ENCODE measurements at regions not wholly inside any gene's neighbourhood (a gene's known extent, or its start where the extent isn't known, plus 50 kb on each side); places are given as distances from the start of the nearest gene placed in this dataset.

DNA sequence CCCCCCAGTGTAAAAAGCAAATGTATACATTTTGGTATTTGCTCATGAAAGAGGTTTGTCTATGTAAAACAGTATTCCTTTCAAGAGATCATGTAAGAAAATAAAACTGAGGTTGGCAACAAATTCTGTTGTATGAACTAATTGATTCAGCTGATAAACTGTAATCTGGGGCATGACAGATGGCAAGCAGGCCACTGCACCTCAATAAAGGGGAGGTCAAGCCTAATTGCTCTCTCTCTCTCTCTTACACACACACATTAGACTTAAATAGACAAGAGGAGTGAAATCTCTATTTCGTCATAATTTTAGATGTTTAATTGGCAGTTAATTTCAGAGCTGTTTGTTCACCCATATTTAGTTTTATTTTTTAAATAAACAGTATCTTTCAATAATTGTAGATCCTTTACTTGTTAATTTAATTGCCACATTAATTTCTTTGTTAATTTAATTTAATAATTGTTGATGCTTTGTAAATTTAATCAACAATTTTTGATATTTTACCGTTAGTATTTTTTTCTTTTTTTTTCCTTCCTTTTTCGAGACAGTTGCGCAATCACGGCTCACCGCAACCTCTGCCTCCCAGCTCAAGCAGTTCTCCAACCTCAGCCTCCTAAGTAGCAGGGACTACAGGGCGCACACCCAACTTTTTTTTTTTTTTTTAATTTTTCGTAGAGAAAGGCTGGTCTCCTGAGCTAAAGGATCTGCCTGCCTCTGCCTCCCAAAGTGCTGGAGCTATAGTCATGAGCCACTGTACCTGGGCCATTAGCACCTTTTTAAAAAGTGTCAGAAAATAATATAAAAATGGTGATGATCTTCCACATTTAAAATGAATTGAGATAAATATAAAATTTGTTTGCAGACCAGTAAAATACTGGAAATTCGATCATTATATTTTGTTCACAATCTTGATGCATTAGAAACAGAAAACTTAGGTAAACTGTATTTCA is 577.7 kb downstream of the SLC16A7 start:
- DNase-seq (ENCODE audit: low read depth in 1 of 2, low spot score in 2 of 2) (no peak), FAIRE-seq (no peak)
- H3K23ac ChIP-seq (ENCODE audit: insufficient read length), result no peak overlapping the region
- H4K8ac ChIP-seq (ENCODE audit: extremely low read depth, insufficient read depth, low read length), result no peak overlapping the region
- H3K9me3 ChIP-seq (ENCODE audit: insufficient read depth in 2 of 2, low read depth in 1 of 2, low read length in 1 of 2), result no peaks in the 10 kb centered on the region
- no peak overlapping the region for H2BK5ac ChIP-seq (ENCODE audit: low read depth, low read length)
- no peaks in the 10 kb centered on the region for H3K79me1 ChIP-seq (ENCODE audit: low read depth, low read length)
- no peaks in the 10 kb centered on the region for H3K27me3 ChIP-seq (replicated peaks in 1 of 4; ENCODE audit: control insufficient read depth in 3 of 4, extremely low read depth in 1 of 4, insufficient read depth in 3 of 4, low read length in 3 of 4)
- H3K27ac ChIP-seq (ENCODE audit: low read depth, low read length), result no peak overlapping the region
- no peak overlapping the region for H4K5ac ChIP-seq (ENCODE audit: insufficient read length, low read depth, low read length)
- H4K91ac ChIP-seq (replicated peaks; ENCODE audit: insufficient read length, low read length), result no peak overlapping the region
- H3K4ac ChIP-seq (replicated peaks; ENCODE audit: insufficient read length, low read depth, low read length), result no peak overlapping the region
- CTCF ChIA-PET (ENCODE audit: partially characterized antibody), result interaction anchor here (0.7 kb wide), 1 partner anchor 13 kb away, joined by 4 read pairs; no protein-coding TSS in a partner anchor
- POLR2A ChIA-PET (ENCODE audit: partially characterized antibody), result no interaction called here
- WGBS, 2 experiments (ENCODE audit: extremely low coverage in 1 of 2, insufficient coverage in 1 of 2, insufficient read length in 1 of 2, insufficient replicate concordance in 2 of 2, low coverage in 1 of 2, low lambda C conversion rate in 2 of 2, missing lambda C conversion rate in 1 of 2), result 93% methylated on average over 9 of the region's 9 CpGs; no CpG with 5 or more reads in 1 of the 2 experiments
- no peak overlapping the region for H2AK5ac ChIP-seq (ENCODE audit: low read depth, low read length)
- H3K9ac ChIP-seq (replicated peaks in 1 of 4; ENCODE audit: extremely low read depth in 1 of 4, low read depth in 3 of 4, low read length in 3 of 4), result no peak overlapping the region
- H3K18ac ChIP-seq (ENCODE audit: extremely low read depth, low read length), result no peak overlapping the region
- H3K56ac ChIP-seq (replicated peaks; ENCODE audit: insufficient read length, low read depth, low read length), result no peak overlapping the region
- no peaks in the 10 kb centered on the region for H3K79me2 ChIP-seq (ENCODE audit: control insufficient read depth in 1 of 2, insufficient read depth in 2 of 2, low read length in 2 of 2)
- H2AFZ ChIP-seq (ENCODE audit: low read length), result no peak overlapping the region
- TF ChIP-seq CHD2 (IDR thresholded peaks at IDR 0.05; ENCODE audit: low read length) (no peak), MAFK (IDR thresholded peaks at IDR 0.05; ENCODE audit: low read depth, low read length) (no peak), CEBPB (IDR thresholded peaks at IDR 0.05; ENCODE audit: low read depth, low read length) (peak; percentile 100)
- no peak overlapping the region for H3K14ac ChIP-seq (ENCODE audit: insufficient read length)
- no peaks in the 10 kb centered on the region for H4K20me1 ChIP-seq (replicated peaks in 1 of 2; ENCODE audit: control insufficient read depth in 1 of 2, insufficient read depth in 2 of 2, low read length in 2 of 2)
- no peak overlapping the region for H3K4me2 ChIP-seq (ENCODE audit: insufficient read depth in 1 of 2, low read depth in 2 of 2, low read length in 2 of 2)
- no peak overlapping the region for H2BK20ac ChIP-seq (ENCODE audit: low read length)
- H2BK15ac ChIP-seq (ENCODE audit: low read length), result no peak overlapping the region
- no peaks in the 10 kb centered on the region for H3K36me3 ChIP-seq (ENCODE audit: control insufficient read depth in 2 of 4, insufficient read depth in 4 of 4, low read length in 3 of 4)
- no peak overlapping the region for H2BK120ac ChIP-seq (replicated peaks; ENCODE audit: low read depth, low read length)
- no peak overlapping the region for H3K4me3 ChIP-seq (ENCODE audit: extremely low read depth in 1 of 4, insufficient read depth in 2 of 4, low read depth in 3 of 4, low read length in 4 of 4)
- no peaks in the 10 kb centered on the region for H3K4me1 ChIP-seq (replicated peaks in 1 of 4; ENCODE audit: control insufficient read depth in 3 of 4, insufficient read depth in 4 of 4, low read length in 3 of 4)
- H2BK12ac ChIP-seq (ENCODE audit: low read depth, low read length), result no peak overlapping the region
- H3K23me2 ChIP-seq (ENCODE audit: low read depth, low read length), result no peaks in the 10 kb centered on the region
